ENCODE measurements at regions not wholly inside any gene's neighbourhood (a gene's known extent, or its start where the extent isn't known, plus 50 kb on each side); places are given as distances from the start of the nearest gene placed in this dataset.

GRCh38 chr14:88990856-88991255 is 166.4 kb downstream of the TTC8 start:
- DNase-seq (ENCODE audit: low read depth), result no peak
- H3K4me3 ChIP-seq (ENCODE audit: low read length), result no peak overlapping the region
- TF ChIP-seq CTCF (IDR thresholded peaks at IDR 0.05; ENCODE audit: insufficient read depth, low read depth, low read length, missing control alignments), result no peak

GRCh38 chr14:88992011-88992410 is 167.6 kb downstream of the TTC8 start:
- no peak for TF ChIP-seq CTCF (IDR thresholded peaks at IDR 0.05; ENCODE audit: insufficient read depth, low read depth, low read length, missing control alignments)
- no peak for DNase-seq (ENCODE audit: low read depth)
- H3K4me3 ChIP-seq (ENCODE audit: low read length), result no peak overlapping the region

- H3K4me3 ChIP-seq (ENCODE audit: low read length), result no peak overlapping the region
- no peak for TF ChIP-seq CTCF (IDR thresholded peaks at IDR 0.05; ENCODE audit: insufficient read depth, low read depth, low read length, missing control alignments)
- peak; percentile 79 for DNase-seq (ENCODE audit: low read depth)
Observed at GRCh38 chr14:88993946-88994345, 169.5 kb downstream of the TTC8 start.

GRCh38 chr14:88995437-88996198 is 171.2 kb downstream of the TTC8 start:
- TF ChIP-seq CTCF (IDR thresholded peaks at IDR 0.05; ENCODE audit: insufficient read depth, low read depth, low read length, missing control alignments), result no peak
- peak; percentile 68 for DNase-seq (ENCODE audit: low read depth)
- H3K4me3 ChIP-seq (ENCODE audit: low read length), result no peak overlapping the region

- H3K4me3 ChIP-seq (ENCODE audit: low read length), result no peak overlapping the region
- DNase-seq (ENCODE audit: low read depth), result no peak
- no peak for TF ChIP-seq CTCF (IDR thresholded peaks at IDR 0.05; ENCODE audit: insufficient read depth, low read depth, low read length, missing control alignments)
Observed at GRCh38 chr14:88998027-88998426, 173.6 kb downstream of the TTC8 start.

GRCh38 chr14:88999137-88999536 is 174.7 kb downstream of the TTC8 start:
- no peak for DNase-seq (ENCODE audit: low read depth)
- H3K4me3 ChIP-seq (ENCODE audit: low read length), result no peak overlapping the region
- no peak for TF ChIP-seq CTCF (IDR thresholded peaks at IDR 0.05; ENCODE audit: insufficient read depth, low read depth, low read length, missing control alignments)

Measured in epithelial cell of esophagus (primary cell).